ENCODE measurements at regions not wholly inside any gene's neighbourhood (a gene's known extent, or its start where the extent isn't known, plus 50 kb on each side); places are given as distances from the start of the nearest gene placed in this dataset.

- TF ChIP-seq EP300 (IDR thresholded peaks at IDR 0.05; ENCODE audit: borderline replicate concordance in 1 of 2, low read depth in 2 of 2, low read length in 2 of 2) (no peak), CTCF (IDR thresholded peaks at IDR 0.05; ENCODE audit: control extremely low read depth in 1 of 3, insufficient read depth in 1 of 3, low read depth in 1 of 3, low read length in 3 of 3) (no peak), TAF1 (IDR thresholded peaks at IDR 0.05; ENCODE audit: low read depth, low read length) (no peak), BCL11A (IDR thresholded peaks at IDR 0.05; ENCODE audit: low read depth in 2 of 2, low read length in 2 of 2) (no peak), EZH2 (IDR thresholded peaks at IDR 0.05; ENCODE audit: low read depth, low read length, severe bottlenecking) (no peak), JUN (IDR thresholded peaks at IDR 0.05; ENCODE audit: low read depth, low read length) (no peak), RFX5 (IDR thresholded peaks at IDR 0.05; ENCODE audit: borderline replicate concordance, low read depth, low read length) (no peak), SAP30 (IDR thresholded peaks at IDR 0.05; ENCODE audit: insufficient read depth, insufficient replicate concordance, low read length) (no peak)
Measured at GRCh38 chr7:52473756-52474155, 561.7 kb upstream of the POM121L12 start.

All from H1 (cell line).